ENCODE measurements at regions not wholly inside any gene's neighbourhood (a gene's known extent, or its start where the extent isn't known, plus 50 kb on each side); places are given as distances from the start of the nearest gene placed in this dataset.

DNA sequence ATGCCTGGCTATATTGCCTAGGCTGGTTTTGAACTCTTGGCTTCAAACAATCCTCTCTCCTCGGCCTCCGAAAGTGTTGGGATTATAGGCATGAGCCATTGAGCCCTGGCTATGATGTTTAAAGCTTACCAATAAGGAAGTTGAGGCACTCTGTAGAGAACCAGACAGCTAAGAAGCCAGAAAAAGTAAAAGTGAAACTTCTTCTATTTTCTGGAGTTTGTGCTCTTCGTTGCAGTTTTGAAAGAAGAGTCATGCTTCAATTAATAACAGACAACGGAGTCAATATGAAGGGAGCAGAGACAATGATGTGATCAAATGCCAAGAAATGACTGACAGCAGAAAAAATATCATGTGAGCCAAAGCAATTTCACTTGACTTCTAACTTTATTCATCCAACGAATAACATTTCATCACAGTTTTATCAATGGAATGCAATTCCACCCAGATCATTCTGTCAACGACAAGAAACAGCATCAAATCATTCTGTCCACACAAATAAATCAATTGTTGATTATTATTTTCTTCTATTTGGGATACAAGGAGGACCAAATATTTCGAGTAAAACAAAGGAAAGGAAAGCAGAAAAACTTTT lies 175.5 kb upstream of the CELF4 start:
- TF ChIP-seq, protein P1, sequence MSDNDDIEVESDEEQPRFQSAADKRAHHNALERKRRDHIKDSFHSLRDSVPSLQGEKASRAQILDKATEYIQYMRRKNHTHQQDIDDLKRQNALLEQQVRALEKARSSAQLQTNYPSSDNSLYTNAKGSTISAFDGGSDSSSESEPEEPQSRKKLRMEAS (IDR thresholded peaks at IDR 0.05; ENCODE audit: insufficient read depth, insufficient read length) = no peak
- TF ChIP-seq EZH2 (IDR thresholded peaks at IDR 0.05; ENCODE audit: borderline replicate concordance, low read depth, low read length, severe bottlenecking) (no peak), POLR2A (IDR thresholded peaks at IDR 0.05; ENCODE audit: low read depth, low read length) (no peak)
- TF ChIP-seq, protein P2, sequence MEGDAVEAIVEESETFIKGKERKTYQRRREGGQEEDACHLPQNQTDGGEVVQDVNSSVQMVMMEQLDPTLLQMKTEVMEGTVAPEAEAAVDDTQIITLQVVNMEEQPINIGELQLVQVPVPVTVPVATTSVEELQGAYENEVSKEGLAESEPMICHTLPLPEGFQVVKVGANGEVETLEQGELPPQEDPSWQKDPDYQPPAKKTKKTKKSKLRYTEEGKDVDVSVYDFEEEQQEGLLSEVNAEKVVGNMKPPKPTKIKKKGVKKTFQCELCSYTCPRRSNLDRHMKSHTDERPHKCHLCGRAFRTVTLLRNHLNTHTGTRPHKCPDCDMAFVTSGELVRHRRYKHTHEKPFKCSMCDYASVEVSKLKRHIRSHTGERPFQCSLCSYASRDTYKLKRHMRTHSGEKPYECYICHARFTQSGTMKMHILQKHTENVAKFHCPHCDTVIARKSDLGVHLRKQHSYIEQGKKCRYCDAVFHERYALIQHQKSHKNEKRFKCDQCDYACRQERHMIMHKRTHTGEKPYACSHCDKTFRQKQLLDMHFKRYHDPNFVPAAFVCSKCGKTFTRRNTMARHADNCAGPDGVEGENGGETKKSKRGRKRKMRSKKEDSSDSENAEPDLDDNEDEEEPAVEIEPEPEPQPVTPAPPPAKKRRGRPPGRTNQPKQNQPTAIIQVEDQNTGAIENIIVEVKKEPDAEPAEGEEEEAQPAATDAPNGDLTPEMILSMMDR (IDR thresholded peaks at IDR 0.05; ENCODE audit: extremely low read depth in 1 of 2, insufficient read depth in 1 of 2, low read depth in 1 of 2, low read length in 2 of 2) = no peak

Data from endothelial cell of umbilical vein (primary cell).